Skeletal muscle cell (primary cell): ENCODE measurements at regions not wholly inside any gene's neighbourhood (a gene's known extent, or its start where the extent isn't known, plus 50 kb on each side); places are given as distances from the start of the nearest gene placed in this dataset.
A peak's percentile ranks its signal among the peaks of the same experiment; 100 is the strongest.
"Not testable (repeated sequence)": the region's sequence is repeated elsewhere in the genome, so short reads cannot be mapped to it uniquely, and the experiment has no call there.

Experiments
- DNase-seq: peaks from one replicate; pipeline ENCODE4 v3.0.0-alpha.2; 2010; ENCODE audit warnings: low read depth
- H3K4me3 ChIP-seq: 2 replicates; pipeline ENCODE4 v1.5.1; 2011; ENCODE audit warnings: low read depth, mild to moderate bottlenecking, control low read depth, low read length, moderate library complexity

- H3K4me3 ChIP-seq, result no peak overlapping the region
- no peak for DNase-seq
These were observed 188.8 kb downstream of the BLID start for GRCh38 chr11:121927097-121927785.

GRCh38 chr11:121924191-121924590, 191.8 kb downstream of the BLID start:
- no peak for DNase-seq
- H3K4me3 ChIP-seq, result no peak overlapping the region

GRCh38 chr11:121917482-121917881, 198.5 kb downstream of the BLID start:
- no peak overlapping the region for H3K4me3 ChIP-seq
- no peak for DNase-seq

GRCh38 chr11:121914508-121915059, 201.4 kb downstream of the BLID start:
- no peak for DNase-seq
- H3K4me3 ChIP-seq, result no peak overlapping the region

- H3K4me3 ChIP-seq, result no peak overlapping the region
- DNase-seq, result no peak
These were observed 206.4 kb downstream of the BLID start for GRCh38 chr11:121909596-121909995.

- no peak for DNase-seq
- H3K4me3 ChIP-seq, result no peak overlapping the region
These were observed 208.6 kb downstream of the BLID start for GRCh38 chr11:121907379-121907778.

GRCh38 chr11:121904148-121904547, 211.9 kb downstream of the BLID start:
- H3K4me3 ChIP-seq, result no peak overlapping the region
- no peak for DNase-seq

GRCh38 chr11:121901886-121902285, 214.1 kb downstream of the BLID start:
- no peak for DNase-seq
- no peak overlapping the region for H3K4me3 ChIP-seq

GRCh38 chr11:121901417-121901816, 214.6 kb downstream of the BLID start:
- H3K4me3 ChIP-seq, DNase-seq: not testable (repeated sequence)

- no peak for DNase-seq
- H3K4me3 ChIP-seq, result no peak overlapping the region
These were observed 216.5 kb downstream of the BLID start for GRCh38 chr11:121899520-121899919.

- no peak for DNase-seq
- no peak overlapping the region for H3K4me3 ChIP-seq
These were observed 217.1 kb downstream of the BLID start for GRCh38 chr11:121898903-121899302.

GRCh38 chr11:121895919-121896318, 220.1 kb downstream of the BLID start:
- DNase-seq, result no peak

GRCh38 chr11:121894581-121894980, 221.4 kb downstream of the BLID start:
- H3K4me3 ChIP-seq, result no peak overlapping the region
- no peak for DNase-seq

More at GRCh38 chr11:121895919-121896318, 220.1 kb downstream of the BLID start:
- H3K4me3 ChIP-seq, result no peak overlapping the region

GRCh38 chr11:121892863-121893262, 223.2 kb downstream of the BLID start:
- DNase-seq, result no peak
- no peak overlapping the region for H3K4me3 ChIP-seq

GRCh38 chr11:121892131-121892681, 223.8 kb downstream of the BLID start:
- H3K4me3 ChIP-seq, result no peak overlapping the region
- DNase-seq, result peak; percentile 89

- H3K4me3 ChIP-seq, result no peak overlapping the region
- no peak for DNase-seq
These were observed 225.0 kb downstream of the BLID start for GRCh38 chr11:121890946-121891515.

GRCh38 chr11:121890377-121890776, 225.6 kb downstream of the BLID start:
- no peak overlapping the region for H3K4me3 ChIP-seq
- DNase-seq, result peak; percentile 84

- no peak overlapping the region for H3K4me3 ChIP-seq
- no peak for DNase-seq
These were observed 226.1 kb downstream of the BLID start for GRCh38 chr11:121889931-121890330.

- no peak for DNase-seq
- H3K4me3 ChIP-seq, result no peak overlapping the region
These were observed 226.8 kb downstream of the BLID start for GRCh38 chr11:121889186-121889585.

- DNase-seq, result no peak
- no peak overlapping the region for H3K4me3 ChIP-seq
These were observed 227.9 kb downstream of the BLID start for GRCh38 chr11:121887976-121888557.
